Parathyroid adenoma (tissue), 2 donors: ENCODE measurements at regions not wholly inside any gene's neighbourhood (a gene's known extent, or its start where the extent isn't known, plus 50 kb on each side); places are given as distances from the start of the nearest gene placed in this dataset.

Experiments used
- H2AFZ ChIP-seq: fragments of 300-600 bp; sonication (generic); one replicate; pipeline ENCODE4 v1.7.0; 2017; ENCODE audit warnings: antibody characterized with exemption, mild to moderate bottlenecking
- H3K27ac ChIP-seq: fragments of 300-600 bp; sonication (generic); one replicate; pipeline ENCODE4 v1.7.0; 2017
- H3K27me3 ChIP-seq: fragments of 300-600 bp; sonication (generic); one replicate; pipeline ENCODE4 v1.7.0; 2017; ENCODE audit warnings: low read length; ENCODE audit not compliant: control insufficient read depth, insufficient read depth
- H3K36me3 ChIP-seq: fragments of 300-600 bp; sonication (generic); one replicate; pipeline ENCODE4 v1.7.0; 2017; ENCODE audit warnings: low read length; ENCODE audit not compliant: control insufficient read depth, insufficient read depth
- H3K4me1 ChIP-seq: fragments of 300-600 bp; sonication (generic); one replicate; pipeline ENCODE4 v1.7.0; 2017; ENCODE audit warnings: control low read depth
- H3K4me2 ChIP-seq: fragments of 300-600 bp; sonication (generic); one replicate; pipeline ENCODE4 v1.7.0; 2017; ENCODE audit warnings: low read length
- H3K4me3 ChIP-seq: fragments of 300-600 bp; sonication (generic); one replicate; pipeline ENCODE4 v1.7.0; 2017; ENCODE audit warnings: low read depth, low read length
- H3K79me2 ChIP-seq: fragments of 300-600 bp; sonication (generic); one replicate; pipeline ENCODE4 v1.7.0; 2017; ENCODE audit warnings: control low read depth
- H3K9ac ChIP-seq: fragments of 300-600 bp; sonication (generic); one replicate; pipeline ENCODE4 v1.7.0; 2017; ENCODE audit warnings: mild to moderate bottlenecking
- H3K9me3 ChIP-seq: fragments of 300-600 bp; sonication (generic); one replicate; pipeline ENCODE4 v1.7.0; 2017; ENCODE audit warnings: low read length; ENCODE audit not compliant: control insufficient read depth
- CTCF ChIP-seq: fragments of 300-600 bp; sonication (generic); IDR thresholded peaks from one replicate; pipeline ENCODE4 v1.7.0; 2017; ENCODE audit warnings: antibody characterized with exemption, mild to moderate bottlenecking
- donor health status: primary hyperparathyroidism.

GRCh38 chr15:46773016-46773415 is 944.3 kb upstream of the SEMA6D start:
- Histone ChIP-seq H3K79me2 (no peaks in the 10 kb centered on the region), H3K9me3 (no peaks in the 10 kb centered on the region), H3K4me3 (no peak overlapping the region), H3K9ac (no peak overlapping the region), H2AFZ (no peak overlapping the region), H3K4me1 (no peaks in the 10 kb centered on the region), H3K36me3 (no peaks in the 10 kb centered on the region), H3K27me3 (no peaks in the 10 kb centered on the region), H3K4me2 (no peak overlapping the region), H3K27ac (no peak overlapping the region)
- TF ChIP-seq CTCF, result no peak

- Histone ChIP-seq H2AFZ (no peak overlapping the region), H3K9me3 (no peaks in the 10 kb centered on the region), H3K36me3 (no peaks in the 10 kb centered on the region), H3K4me3 (no peak overlapping the region), H3K9ac (no peak overlapping the region), H3K4me1 (no peaks in the 10 kb centered on the region), H3K4me2 (no peak overlapping the region), H3K27me3 (no peaks in the 10 kb centered on the region), H3K79me2 (no peaks in the 10 kb centered on the region), H3K27ac (no peak overlapping the region)
- TF ChIP-seq CTCF, result no peak
These were observed 938.4 kb upstream of the SEMA6D start for GRCh38 chr15:46778876-46779275.

DNA sequence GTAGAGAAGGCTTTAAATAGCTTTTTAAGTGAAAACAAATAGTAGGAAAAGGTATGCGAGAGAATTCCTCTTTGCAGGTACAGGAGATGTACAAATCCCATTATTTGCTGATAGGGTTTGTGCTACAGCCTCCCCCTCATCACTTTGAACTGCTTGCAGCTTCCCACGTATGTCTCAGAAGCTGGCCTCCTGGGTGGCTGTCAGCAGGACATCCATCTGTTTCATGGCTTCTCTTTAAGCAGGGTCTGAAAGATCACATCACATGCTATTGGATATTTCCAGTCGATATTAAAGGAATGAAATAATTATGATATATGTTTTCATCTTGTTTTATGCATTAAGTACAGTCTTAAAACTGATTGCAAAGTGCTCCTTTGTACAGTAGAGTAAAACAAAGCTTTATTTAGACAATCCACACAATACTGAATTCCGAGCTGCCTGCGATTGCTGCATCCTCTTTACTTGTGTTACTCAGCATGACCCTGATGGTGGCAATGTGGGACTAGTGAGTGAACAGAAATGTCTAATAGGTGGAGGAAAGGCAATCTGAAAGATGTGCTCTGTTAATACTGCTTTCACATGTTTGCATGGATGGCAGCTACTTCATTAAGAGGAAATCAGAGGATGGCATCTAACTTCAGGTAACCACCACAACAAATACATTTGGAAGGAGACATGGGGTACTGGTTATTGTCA is 930.6 kb upstream of the SEMA6D start:
- Histone ChIP-seq H3K36me3 (no peaks in the 10 kb centered on the region), H3K4me2 (no peak overlapping the region), H3K9ac (no peak overlapping the region), H3K4me1 (no peaks in the 10 kb centered on the region), H3K9me3 (no peaks in the 10 kb centered on the region), H3K4me3 (no peak overlapping the region), H3K27me3 (no peaks in the 10 kb centered on the region), H3K79me2 (no peaks in the 10 kb centered on the region), H2AFZ (no peak overlapping the region), H3K27ac (no peak overlapping the region)
- no peak for TF ChIP-seq CTCF

DNA sequence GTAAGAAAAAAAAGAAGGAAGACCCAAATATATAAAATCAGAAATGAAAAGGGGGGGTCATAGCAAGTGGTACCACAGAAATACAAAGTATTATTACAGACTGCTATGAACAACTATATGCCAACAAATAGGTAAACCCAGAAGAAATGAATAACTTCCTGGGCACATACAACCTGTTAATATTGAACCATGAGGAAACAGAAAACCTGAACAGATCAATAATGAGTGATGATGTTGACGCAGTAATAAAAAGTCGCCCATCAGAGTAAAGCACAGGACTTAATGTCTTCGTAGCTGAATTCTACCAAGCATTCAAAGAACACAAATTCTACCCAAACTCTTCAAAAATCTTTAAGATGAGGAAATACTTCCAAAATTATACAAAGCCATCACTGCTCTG is 921.6 kb upstream of the SEMA6D start:
- H3K79me2 ChIP-seq, result no peaks in the 10 kb centered on the region
- H3K9ac ChIP-seq, result no peak overlapping the region
- no peak overlapping the region for H3K4me2 ChIP-seq
- no peaks in the 10 kb centered on the region for H3K27me3 ChIP-seq
- H3K4me3 ChIP-seq, result no peak overlapping the region
- H3K36me3 ChIP-seq, result no peaks in the 10 kb centered on the region
- no peak for TF ChIP-seq CTCF
- H3K4me1 ChIP-seq, result no peaks in the 10 kb centered on the region
- no peak overlapping the region for H2AFZ ChIP-seq
- H3K9me3 ChIP-seq, result no peaks in the 10 kb centered on the region
- no peak overlapping the region for H3K27ac ChIP-seq

DNA sequence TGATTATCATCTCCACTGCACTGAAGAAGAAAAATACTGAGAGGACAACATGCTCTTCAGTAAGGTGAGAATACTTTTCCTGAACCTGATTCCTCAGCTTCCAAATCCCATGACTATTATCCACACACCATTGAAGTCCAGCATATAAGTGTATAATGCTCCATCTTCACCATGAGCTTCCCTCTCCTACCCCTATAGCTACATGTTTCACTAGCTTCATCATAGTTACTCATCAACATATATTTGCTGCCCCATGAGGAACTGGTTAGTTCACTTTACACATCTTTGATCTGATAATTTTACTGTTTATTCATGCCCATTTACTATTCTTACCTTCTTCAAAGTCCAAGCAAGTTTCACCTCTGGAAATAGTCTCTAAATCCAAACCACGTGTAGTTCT is 908.5 kb upstream of the SEMA6D start:
- Histone ChIP-seq H2AFZ (no peak overlapping the region), H3K9me3 (no peaks in the 10 kb centered on the region), H3K9ac (no peak overlapping the region), H3K36me3 (no peaks in the 10 kb centered on the region), H3K4me3 (no peak overlapping the region), H3K27me3 (no peaks in the 10 kb centered on the region), H3K27ac (no peak overlapping the region), H3K79me2 (no peaks in the 10 kb centered on the region), H3K4me2 (no peak overlapping the region), H3K4me1 (no peaks in the 10 kb centered on the region)
- no peak for TF ChIP-seq CTCF
